Liver (tissue), 2 donors: ENCODE measurements at regions not wholly inside any gene's neighbourhood (a gene's known extent, or its start where the extent isn't known, plus 50 kb on each side); places are given as distances from the start of the nearest gene placed in this dataset.

Source experiments
- YY1 ChIP-seq: IDR thresholded peaks from 2 replicates; pipeline ENCODE4 v1.6.1; 2016; ENCODE audit warnings: antibody characterized with exemption, mild to moderate bottlenecking
- TF ChIP-seq, protein P1 (sequence below): fragments of 150-350 bp; IDR thresholded peaks from 2 replicates; pipeline ENCODE4 v1.5.1; 2017; ENCODE audit warnings: improper control_type of control experiment, low read depth, low read length; ENCODE audit not compliant: missing input control
- donor health status: healthy.

DNA sequence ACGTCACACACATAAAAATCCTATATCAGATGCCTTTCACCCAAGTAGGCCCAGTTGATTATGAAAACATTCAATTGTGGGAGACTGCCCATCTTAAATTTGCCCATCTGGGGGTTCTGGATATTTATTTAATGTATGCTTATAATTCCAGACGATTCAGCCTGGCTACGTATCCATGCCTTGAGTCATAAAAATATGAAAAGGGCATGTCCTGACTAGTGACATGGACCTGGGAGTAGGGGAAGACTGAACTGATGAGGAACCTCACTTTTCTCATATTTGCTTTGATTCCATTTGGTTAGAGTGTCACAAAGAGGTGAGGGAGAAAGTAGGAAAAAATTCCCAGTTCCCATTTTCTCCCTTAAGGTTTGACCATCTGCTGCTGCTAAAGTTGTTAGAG lies 122.5 kb upstream of the GNAO1 start:
- TF ChIP-seq, protein P1, sequence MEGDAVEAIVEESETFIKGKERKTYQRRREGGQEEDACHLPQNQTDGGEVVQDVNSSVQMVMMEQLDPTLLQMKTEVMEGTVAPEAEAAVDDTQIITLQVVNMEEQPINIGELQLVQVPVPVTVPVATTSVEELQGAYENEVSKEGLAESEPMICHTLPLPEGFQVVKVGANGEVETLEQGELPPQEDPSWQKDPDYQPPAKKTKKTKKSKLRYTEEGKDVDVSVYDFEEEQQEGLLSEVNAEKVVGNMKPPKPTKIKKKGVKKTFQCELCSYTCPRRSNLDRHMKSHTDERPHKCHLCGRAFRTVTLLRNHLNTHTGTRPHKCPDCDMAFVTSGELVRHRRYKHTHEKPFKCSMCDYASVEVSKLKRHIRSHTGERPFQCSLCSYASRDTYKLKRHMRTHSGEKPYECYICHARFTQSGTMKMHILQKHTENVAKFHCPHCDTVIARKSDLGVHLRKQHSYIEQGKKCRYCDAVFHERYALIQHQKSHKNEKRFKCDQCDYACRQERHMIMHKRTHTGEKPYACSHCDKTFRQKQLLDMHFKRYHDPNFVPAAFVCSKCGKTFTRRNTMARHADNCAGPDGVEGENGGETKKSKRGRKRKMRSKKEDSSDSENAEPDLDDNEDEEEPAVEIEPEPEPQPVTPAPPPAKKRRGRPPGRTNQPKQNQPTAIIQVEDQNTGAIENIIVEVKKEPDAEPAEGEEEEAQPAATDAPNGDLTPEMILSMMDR = no peak
- TF ChIP-seq YY1 = no peak
